ENCODE measurements at regions not wholly inside any gene's neighbourhood (a gene's known extent, or its start where the extent isn't known, plus 50 kb on each side); places are given as distances from the start of the nearest gene placed in this dataset.
"Not testable (repeated sequence)": the region's sequence is repeated elsewhere in the genome, so short reads cannot be mapped to it uniquely, and the experiment has no call there.

DNA sequence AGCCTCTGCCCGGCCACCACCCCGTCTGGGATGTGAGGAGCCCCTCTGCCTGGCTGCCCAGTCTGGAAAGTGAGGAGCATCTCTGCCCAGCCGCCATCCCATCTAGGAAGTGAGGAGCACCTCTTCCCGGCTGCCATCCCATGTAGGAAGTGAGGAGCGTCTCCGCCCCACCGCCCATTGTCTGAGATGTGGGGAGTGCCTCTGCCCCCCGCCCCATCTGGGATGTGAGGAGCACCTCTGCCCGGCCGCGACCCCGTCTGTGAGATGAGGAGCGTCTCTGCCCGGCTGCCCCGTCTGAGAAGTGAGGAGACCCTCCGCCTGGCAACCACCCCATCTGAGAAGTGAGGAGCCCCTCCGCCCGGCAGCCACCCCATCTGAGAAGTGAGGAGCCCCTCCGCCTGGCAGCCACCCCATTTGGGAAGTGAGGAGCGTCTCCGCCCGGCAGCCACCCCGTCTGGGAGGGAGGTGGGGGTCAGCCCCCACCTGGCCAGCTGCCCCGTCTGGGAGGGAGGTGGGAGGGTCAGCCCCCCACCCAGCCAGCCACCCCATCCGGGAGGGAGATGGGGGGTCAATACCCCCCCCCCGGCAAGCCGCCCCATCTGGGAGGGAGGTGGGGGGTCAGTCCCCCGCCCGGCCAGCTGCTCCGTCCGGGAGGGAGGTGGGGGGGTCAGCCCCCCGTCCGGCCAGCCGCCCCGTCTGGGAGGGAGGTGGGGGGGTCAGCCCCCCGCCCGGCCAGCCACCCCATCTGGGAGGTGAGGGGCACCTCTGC, 195.8 kb upstream of the SYNCRIP start:
- TF ChIP-seq SNAI2 (CRISPR knock-in tag; IDR thresholded peaks at IDR 0.05); ARNTL (CRISPR knock-in tag; IDR thresholded peaks at IDR 0.05; ENCODE audit: borderline replicate concordance, low read depth); ZC3H10 (CRISPR knock-in tag; IDR thresholded peaks at IDR 0.05); TCF4 (CRISPR knock-in tag; IDR thresholded peaks at IDR 0.05; ENCODE audit: borderline replicate concordance); RARB (CRISPR knock-in tag; IDR thresholded peaks at IDR 0.05); ZFP30 (CRISPR knock-in tag; IDR thresholded peaks at IDR 0.05): not testable (repeated sequence)
- TF ChIP-seq, protein P1, sequence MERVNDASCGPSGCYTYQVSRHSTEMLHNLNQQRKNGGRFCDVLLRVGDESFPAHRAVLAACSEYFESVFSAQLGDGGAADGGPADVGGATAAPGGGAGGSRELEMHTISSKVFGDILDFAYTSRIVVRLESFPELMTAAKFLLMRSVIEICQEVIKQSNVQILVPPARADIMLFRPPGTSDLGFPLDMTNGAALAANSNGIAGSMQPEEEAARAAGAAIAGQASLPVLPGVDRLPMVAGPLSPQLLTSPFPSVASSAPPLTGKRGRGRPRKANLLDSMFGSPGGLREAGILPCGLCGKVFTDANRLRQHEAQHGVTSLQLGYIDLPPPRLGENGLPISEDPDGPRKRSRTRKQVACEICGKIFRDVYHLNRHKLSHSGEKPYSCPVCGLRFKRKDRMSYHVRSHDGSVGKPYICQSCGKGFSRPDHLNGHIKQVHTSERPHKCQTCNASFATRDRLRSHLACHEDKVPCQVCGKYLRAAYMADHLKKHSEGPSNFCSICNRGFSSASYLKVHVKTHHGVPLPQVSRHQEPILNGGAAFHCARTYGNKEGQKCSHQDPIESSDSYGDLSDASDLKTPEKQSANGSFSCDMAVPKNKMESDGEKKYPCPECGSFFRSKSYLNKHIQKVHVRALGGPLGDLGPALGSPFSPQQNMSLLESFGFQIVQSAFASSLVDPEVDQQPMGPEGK (CRISPR knock-in tag; IDR thresholded peaks at IDR 0.05; ENCODE audit: borderline replicate concordance) = not testable (repeated sequence)

All from SK-N-SH treated with all-trans-retinoic acid at 6 μM for 48 hours (cell line).